ENCODE measurements at regions not wholly inside any gene's neighbourhood (a gene's known extent, or its start where the extent isn't known, plus 50 kb on each side); places are given as distances from the start of the nearest gene placed in this dataset.
A peak's percentile ranks its signal among the peaks of the same experiment; 100 is the strongest.

DNA sequence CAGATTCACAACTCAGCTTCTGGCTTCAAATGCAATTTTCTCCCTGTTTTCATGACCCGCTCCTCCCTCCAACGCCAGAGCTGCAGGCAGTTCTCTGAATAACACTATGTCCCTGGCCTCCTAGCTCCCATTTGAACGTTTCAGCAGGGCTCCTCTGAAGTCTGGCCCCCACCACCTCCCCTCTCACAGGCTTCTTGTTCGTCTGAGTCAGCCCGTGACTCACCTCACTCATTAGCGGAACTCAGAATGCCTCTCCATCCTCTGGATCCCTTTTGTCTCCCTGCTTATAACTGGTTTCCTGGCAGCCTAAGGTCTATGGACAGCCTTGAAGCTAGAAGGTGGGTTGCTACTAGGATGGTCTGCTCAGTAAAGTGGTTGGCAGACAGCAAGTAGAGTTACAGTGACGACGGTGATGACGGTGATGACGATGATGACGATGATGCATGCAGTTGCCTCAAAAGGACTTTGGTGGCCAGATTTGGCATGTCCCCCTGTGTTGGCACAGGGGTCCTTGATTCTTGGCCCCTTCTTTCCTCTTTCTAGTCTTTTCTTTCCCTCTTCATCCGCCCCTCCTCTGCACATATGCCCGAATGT, 83.3 kb upstream of the MKLN1 start:
- no peak overlapping the region for H3K27ac ChIP-seq
- DNase-seq (ENCODE audit: low read depth, low spot score): no peak

DNA sequence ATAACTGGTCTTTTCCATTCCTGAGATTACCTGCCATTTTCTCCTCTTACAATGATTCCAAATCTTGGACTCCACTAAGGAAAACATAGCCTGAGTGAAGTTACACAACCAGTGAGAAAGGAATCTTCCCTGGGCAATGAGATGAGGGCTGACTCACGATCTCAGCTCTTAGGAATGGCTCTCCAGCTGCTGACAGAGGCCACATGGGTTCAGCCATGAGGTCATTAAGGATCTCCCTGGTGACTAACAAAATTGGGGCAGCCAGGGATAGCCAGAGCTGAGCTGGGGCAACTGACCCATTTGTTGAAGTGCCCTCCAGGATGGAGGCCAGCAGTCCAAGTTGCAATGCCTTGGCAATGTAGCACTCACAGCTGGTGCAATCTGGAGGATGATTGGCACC, 78.7 kb upstream of the MKLN1 start:
- H3K27ac ChIP-seq: no peak overlapping the region
- DNase-seq (ENCODE audit: low read depth, low spot score): peak; percentile 54

DNA sequence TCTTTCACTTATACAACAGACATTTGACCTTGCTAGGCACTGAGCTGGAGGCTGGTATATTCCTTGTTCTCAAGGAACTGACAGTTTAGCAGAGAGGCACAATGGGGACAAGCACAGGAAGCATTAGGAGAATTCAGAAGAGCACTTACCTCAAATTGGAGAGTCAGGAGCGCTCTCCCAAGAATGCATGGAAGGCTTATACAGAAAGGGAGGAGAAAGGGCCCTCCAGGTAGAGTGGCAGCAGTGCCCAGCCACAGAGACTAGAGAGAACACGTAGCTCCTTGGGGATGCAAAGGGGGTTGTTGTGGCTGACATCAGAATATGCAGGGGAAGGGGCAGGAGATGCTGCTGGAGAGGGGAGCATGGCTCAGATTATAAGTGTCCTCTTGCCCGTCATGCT, 78.2 kb upstream of the MKLN1 start:
- no peak for DNase-seq (ENCODE audit: low read depth, low spot score)
- H3K27ac ChIP-seq: no peak overlapping the region

DNA sequence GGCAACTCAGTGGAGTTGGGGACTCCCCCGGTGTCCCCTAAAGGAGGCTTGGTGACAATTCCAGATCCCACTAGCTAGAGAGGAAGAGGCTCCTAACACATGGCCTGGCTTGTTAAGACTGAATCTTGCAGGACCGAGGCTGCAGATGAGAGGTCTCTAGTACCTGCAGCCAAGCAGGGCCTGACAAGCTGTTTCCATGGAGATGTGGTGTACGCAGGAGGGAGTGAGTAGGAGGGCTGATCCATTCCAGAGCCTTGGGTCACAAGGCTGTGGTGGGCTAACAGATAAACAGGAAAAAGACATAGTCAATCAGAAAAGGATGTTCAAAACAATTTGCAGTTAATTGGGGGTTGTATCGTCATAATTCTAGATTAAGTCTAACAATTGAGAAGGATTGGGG, 77.3 kb upstream of the MKLN1 start:
- DNase-seq (ENCODE audit: low read depth, low spot score): no peak
- no peak overlapping the region for H3K27ac ChIP-seq

DNA sequence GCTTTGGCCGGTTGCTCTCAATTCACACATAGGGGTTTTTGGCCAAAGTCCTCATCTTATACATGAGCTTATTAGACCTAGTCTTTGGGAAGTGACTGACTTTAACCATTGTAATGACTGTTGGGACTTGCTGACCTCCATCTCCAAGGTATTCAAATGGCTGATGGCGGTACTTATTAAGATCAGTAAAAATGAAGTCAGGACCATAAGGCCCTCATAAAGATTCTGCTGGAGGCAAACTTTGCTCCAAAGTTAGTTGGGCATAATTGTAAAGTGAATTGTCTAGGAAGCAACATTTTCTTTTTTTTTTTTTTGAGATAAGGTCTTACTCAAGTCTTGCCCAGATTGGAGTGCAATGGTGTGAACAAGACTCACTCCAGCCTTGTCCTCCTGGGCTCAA, 76.3 kb upstream of the MKLN1 start:
- no peak for DNase-seq (ENCODE audit: low read depth, low spot score)
- H3K27ac ChIP-seq: no peak overlapping the region

DNA sequence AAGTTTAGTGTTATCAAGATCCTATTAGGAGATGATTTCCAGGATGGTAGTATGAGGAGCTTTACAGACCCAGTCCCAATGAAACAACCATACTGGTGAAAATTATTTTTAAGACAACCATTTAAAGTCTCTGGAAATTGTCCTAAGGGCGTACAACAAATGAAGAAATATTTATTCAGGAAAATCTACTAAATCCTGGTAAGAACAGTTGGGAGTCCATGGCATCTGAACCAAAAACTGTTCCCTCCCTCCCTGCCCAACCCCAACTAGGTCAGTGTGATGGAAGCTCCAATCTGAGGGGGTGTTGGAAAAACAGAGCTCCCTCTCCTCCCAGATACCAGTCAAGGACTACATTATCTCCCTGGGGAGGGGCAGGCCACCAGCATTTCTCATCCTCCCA, 74.7 kb upstream of the MKLN1 start:
- DNase-seq (ENCODE audit: low read depth, low spot score): no peak
- H3K27ac ChIP-seq: no peak overlapping the region

DNA sequence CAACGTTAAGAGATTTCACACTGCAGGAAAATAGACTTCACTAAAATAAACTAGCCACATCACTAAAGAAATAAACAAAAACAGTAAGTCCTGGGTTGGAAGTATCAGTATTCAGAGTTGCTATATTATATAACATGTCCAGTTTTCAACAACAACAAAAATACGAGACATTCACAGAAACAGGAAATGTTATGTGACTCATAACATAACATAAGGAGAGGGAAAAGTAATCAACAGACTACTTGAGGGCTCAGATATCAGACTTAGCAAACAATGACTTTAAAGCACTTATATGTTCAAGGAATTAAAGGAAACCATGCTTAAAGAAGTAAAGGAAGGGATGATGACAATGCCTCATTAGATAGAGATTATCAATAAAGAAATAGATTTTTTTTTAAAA, 73.5 kb upstream of the MKLN1 start:
- no peak overlapping the region for H3K27ac ChIP-seq
- no peak for DNase-seq (ENCODE audit: low read depth, low spot score)

DNA sequence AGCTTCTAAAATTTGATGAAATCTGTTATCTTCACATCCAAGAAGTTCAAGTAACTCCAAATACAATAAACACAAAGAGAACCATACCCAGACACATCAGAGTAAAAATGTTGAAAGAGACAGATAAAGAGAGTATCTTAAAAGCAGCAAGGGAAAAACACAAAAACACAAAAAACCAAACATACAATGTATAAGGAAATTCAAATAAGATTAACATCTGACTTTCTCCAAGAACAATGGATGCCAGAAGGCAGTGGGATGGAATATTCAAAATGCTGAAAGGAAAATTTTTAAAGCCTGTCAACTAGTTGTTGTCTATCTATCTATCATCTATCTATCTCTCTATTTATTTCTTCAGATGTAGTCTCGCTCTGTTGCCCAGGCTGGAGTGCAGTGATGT, 72.4 kb upstream of the MKLN1 start:
- no peak for DNase-seq (ENCODE audit: low read depth, low spot score)
- H3K27ac ChIP-seq: no peak overlapping the region

DNA sequence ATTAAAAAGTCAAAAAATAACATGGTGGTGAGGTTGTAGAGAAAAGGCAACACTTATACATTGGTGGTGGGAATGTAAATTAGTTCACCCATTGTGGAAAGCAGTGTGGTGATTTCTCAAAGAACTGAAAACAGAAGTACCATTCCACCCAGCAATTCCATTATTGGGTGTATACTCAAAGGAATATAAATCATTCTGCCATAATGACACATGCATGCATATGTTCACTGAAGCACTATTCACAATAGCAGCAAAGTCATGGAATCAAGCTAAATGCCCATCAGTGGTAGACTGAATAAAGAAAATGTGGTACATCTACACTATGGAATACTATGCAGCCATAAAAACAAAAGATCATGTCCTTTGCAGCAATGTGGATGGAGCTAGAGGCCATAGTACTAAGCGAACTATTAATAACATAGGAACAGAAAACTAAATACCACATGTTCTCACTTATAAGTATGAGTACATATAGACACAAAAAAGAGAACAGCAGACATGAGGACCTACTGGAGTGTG, 66.1 kb upstream of the MKLN1 start:
- H3K27ac ChIP-seq: no peak overlapping the region
- no peak for DNase-seq (ENCODE audit: low read depth, low spot score)

DNA sequence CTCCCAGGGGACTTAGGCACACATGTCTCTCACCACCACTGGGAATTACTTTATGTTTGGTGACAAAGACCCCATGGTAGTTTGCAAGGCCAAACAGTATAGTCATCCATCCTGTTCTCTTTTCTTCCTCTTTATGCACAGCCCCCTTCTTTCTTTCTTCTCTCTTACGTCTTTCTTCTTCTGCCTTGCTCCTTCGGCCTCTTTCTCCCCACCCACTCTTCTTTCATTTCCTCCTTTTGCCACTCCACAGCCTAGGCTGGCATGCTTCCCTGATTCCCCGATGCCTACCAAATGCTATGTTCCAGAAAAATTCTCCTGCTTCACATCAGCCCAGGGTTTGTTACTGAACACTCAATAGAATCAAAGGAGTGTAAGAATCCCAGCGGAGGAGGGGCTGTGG, 62.4 kb upstream of the MKLN1 start:
- DNase-seq (ENCODE audit: low read depth, low spot score): no peak
- H3K27ac ChIP-seq: no peak overlapping the region

DNA sequence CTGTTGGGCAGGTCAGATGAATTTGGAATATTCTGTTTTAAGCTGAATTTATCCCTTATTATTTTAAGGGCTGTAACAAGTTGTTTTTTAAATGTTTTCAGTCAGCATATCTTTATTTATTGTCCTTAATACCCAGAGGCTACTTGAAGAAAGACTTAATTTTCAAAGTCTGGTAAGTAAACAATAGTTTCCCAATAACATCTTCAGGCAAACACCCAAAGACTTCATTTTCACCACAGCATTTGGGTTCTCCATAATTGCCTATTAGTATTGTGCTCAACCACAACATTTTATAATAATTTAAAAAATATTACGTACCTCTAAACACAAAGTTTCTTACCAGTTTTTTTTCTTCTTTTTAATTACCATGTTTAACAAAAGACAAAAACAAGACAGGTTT, 60.0 kb upstream of the MKLN1 start:
- DNase-seq (ENCODE audit: low read depth, low spot score): no peak
- no peak overlapping the region for H3K27ac ChIP-seq

DNA sequence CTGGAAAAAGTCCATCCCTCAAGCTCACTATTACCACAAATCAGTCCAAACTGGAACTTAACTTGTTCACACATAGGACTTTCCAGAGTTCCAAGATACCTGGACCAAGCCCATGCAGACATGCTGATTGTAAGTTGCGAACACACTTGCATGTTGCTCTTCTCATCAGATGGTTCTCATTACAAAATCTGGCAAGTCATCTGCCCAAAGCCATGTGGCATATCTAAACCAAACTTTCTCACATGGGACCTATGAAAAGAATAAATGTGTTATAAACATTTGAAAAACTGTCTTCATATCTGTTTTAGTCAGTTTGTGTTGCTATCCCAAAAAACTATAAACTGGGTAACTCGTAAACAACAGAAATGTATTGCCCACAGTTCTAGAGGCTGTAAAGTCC, 58.8 kb upstream of the MKLN1 start:
- H3K27ac ChIP-seq: no peak overlapping the region
- no peak for DNase-seq (ENCODE audit: low read depth, low spot score)

DNA sequence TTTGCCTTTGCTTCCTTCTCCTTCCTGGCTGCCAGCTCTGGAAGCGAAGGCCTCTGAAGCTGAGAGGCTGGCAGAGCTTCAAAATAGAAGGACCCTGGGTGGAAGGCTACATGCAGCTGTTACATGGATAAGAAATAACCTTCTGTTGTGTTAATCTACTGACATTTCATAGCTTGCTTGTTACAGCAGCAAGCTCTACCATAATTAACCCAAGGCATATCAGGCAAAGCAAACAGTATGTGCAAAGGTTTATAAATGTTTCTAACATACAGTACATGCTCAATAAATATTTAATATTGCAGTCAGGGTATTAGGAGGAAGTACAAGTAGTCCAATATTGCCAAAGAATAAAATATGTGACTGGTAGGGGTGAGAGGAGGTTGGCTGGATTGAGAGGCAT, 55.6 kb upstream of the MKLN1 start:
- DNase-seq (ENCODE audit: low read depth, low spot score): no peak
- no peak overlapping the region for H3K27ac ChIP-seq

DNA sequence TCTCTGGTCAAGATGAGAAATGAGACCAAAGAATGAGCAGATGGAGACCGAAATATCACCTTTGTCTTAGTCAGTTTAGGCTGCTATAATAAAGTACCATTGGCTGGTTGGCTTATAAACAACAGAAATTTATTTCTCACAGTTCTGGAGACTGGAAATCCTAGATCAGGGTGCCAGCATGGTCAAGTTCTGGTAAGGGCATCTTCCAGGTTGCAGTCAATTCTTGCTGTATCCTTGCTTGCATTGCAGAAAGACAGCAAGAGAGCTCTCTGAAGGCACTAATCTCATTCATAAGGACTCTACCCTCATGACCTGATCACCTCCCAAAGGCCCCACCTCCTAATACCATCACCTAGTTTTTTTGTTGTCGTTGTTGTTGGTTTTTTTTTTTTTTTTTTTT, 52.7 kb upstream of the MKLN1 start:
- no peak for DNase-seq (ENCODE audit: low read depth, low spot score)
- H3K27ac ChIP-seq: no peak overlapping the region

DNA sequence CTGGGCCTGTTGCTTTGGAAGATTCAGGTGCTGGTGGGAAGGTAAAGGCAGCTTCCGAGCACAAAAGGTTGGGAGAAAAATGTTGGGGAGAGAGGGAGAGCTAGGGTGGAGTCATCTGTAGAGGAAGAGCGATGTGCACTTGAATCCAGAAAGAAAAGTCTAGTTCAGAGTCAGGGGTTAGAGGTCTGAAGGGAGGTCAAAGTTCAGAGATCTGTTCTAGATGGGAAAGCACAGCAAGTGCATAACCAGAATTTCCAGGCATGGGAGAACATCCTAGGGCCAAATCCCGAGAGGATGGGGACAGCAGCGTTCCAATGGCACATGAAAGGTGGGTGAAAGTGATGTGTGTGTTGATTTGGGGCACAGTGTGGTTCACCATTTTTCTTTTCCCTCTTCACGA, 51.5 kb upstream of the MKLN1 start:
- DNase-seq (ENCODE audit: low read depth, low spot score): no peak
- no peak overlapping the region for H3K27ac ChIP-seq

DNA sequence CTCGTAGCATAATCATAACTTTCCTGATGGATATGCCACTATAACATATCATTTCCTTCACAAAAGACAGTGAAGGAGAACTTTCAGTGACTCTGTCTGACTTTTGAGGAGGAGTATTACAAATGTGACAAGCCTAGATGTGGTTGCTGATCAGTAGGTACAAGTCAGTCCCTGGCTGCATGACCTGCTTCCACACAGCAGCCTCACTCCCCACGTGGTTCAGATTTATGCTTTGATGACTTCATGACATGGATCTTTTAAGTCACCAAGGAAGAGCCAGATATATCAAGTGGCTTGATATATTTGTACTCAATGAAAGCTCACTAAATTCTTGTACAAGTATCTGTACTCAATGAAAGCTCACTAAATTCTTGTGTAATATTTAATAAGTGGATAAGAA, 50.9 kb upstream of the MKLN1 start:
- H3K27ac ChIP-seq: no peak overlapping the region
- no peak for DNase-seq (ENCODE audit: low read depth, low spot score)

Data from epithelial cell of prostate (primary cell).